Trophoblast cell (in vitro differentiated cells and primary cell): ENCODE measurements at regions not wholly inside any gene's neighbourhood (a gene's known extent, or its start where the extent isn't known, plus 50 kb on each side); places are given as distances from the start of the nearest gene placed in this dataset.

Experiments used
- DNase-seq, 2 donors: peaks; one replicate each; pipeline ENCODE4 v3.0.0-alpha.2; 2016
- H2AFZ ChIP-seq: 2 replicates; pipeline ENCODE4 v1.6.1; 2013; ENCODE audit warnings: low read length, moderate library complexity, mild to moderate bottlenecking; ENCODE audit not compliant: insufficient read depth, poor library complexity
- H2AK5ac ChIP-seq: 2 replicates; pipeline ENCODE4 v1.6.1; 2013; ENCODE audit warnings: mild to moderate bottlenecking, low read length
- H2BK120ac ChIP-seq: 2 replicates; pipeline ENCODE4 v1.6.1; 2013; ENCODE audit warnings: low read length, mild to moderate bottlenecking, moderate library complexity; ENCODE audit not compliant: insufficient read depth, poor library complexity
- H2BK12ac ChIP-seq: 2 replicates; pipeline ENCODE4 v1.6.1; 2013; ENCODE audit warnings: mild to moderate bottlenecking, low read length, moderate library complexity
- H2BK5ac ChIP-seq: 2 replicates; pipeline ENCODE4 v1.6.1; 2013; ENCODE audit warnings: low read length, low read depth, moderate library complexity, mild to moderate bottlenecking; ENCODE audit not compliant: poor library complexity
- H3K14ac ChIP-seq: 2 replicates; pipeline ENCODE4 v1.6.1; 2013; ENCODE audit warnings: mild to moderate bottlenecking, low read length
- H3K18ac ChIP-seq: 2 replicates; pipeline ENCODE4 v1.6.1; 2013; ENCODE audit warnings: mild to moderate bottlenecking, low read length
- H3K23ac ChIP-seq: 2 replicates; pipeline ENCODE4 v1.6.1; 2013; ENCODE audit warnings: low read length
- H3K27ac ChIP-seq: 2 replicates; pipeline ENCODE4 v1.5.1; 2013; ENCODE audit warnings: low read depth, mild to moderate bottlenecking, inconsistent platforms, low read length, moderate library complexity
- H3K27me3 ChIP-seq: 2 replicates; pipeline ENCODE4 v1.6.1; 2013; ENCODE audit warnings: inconsistent platforms, mild to moderate bottlenecking, low read length, moderate library complexity; ENCODE audit not compliant: insufficient read depth
- H3K36me3 ChIP-seq, 2 experiments: 1 replicate in 1 of 2; 2 replicates in 1 of 2; pipeline ENCODE4 v1.6.1; 2013; ENCODE audit warnings: low read length in 2 of 2, mild to moderate bottlenecking in 2 of 2, moderate library complexity in 1 of 2; ENCODE audit not compliant: insufficient read depth in 2 of 2, control insufficient read depth in 1 of 2
- H3K4ac ChIP-seq: 2 replicates; pipeline ENCODE4 v1.6.1; 2013; ENCODE audit warnings: low read depth, mild to moderate bottlenecking, low read length, moderate library complexity
- H3K4me1 ChIP-seq, 2 experiments: 1 replicate in 1 of 2; 2 replicates in 1 of 2; pipeline ENCODE4 v1.6.1; 2013; ENCODE audit warnings: low read length in 2 of 2, mild to moderate bottlenecking in 2 of 2, moderate library complexity in 1 of 2; ENCODE audit not compliant: insufficient read depth in 2 of 2, control insufficient read depth in 1 of 2
- H3K4me2 ChIP-seq: 2 replicates; pipeline ENCODE4 v1.6.1; 2013; ENCODE audit warnings: inconsistent platforms, mild to moderate bottlenecking, low read length, moderate library complexity
- H3K4me3 ChIP-seq: 2 replicates; pipeline ENCODE4 v1.5.1; 2013; ENCODE audit warnings: mild to moderate bottlenecking, low read depth, low read length, inconsistent platforms
- H3K79me1 ChIP-seq: one replicate; pipeline ENCODE4 v1.6.1; 2013; ENCODE audit warnings: low read length
- H3K79me2 ChIP-seq: 2 replicates; pipeline ENCODE4 v1.6.1; 2013; ENCODE audit warnings: low read length, mild to moderate bottlenecking; ENCODE audit not compliant: control insufficient read depth, insufficient read depth, poor library complexity
- H3K9ac ChIP-seq: 2 replicates; pipeline ENCODE4 v1.6.1; 2013; ENCODE audit warnings: mild to moderate bottlenecking, low read length
- H3K9me3 ChIP-seq: 2 replicates; pipeline ENCODE4 v1.6.1; 2013; ENCODE audit warnings: low read depth, mild to moderate bottlenecking, control low read depth, inconsistent platforms, low read length; ENCODE audit not compliant: insufficient read depth
- H4K12ac ChIP-seq: 2 replicates; pipeline ENCODE4 v1.6.1; 2013; ENCODE audit warnings: low read depth, mild to moderate bottlenecking, low read length, moderate library complexity
- H4K8ac ChIP-seq: 2 replicates; pipeline ENCODE4 v1.6.1; 2013; ENCODE audit warnings: low read depth, mild to moderate bottlenecking, low read length, moderate library complexity
- H4K91ac ChIP-seq: one replicate; pipeline ENCODE4 v1.6.1; 2013; ENCODE audit warnings: low read depth, mild to moderate bottlenecking, low read length, moderate library complexity
- WGBS: extraction: QIAGEN DNeasy Blood & Tissue Kit; methylation state at CpG from one replicate; pipeline ENCODE4 v1.1.7; 2013; ENCODE audit warnings: missing lambda C conversion rate; ENCODE audit not compliant: insufficient read length, insufficient coverage; ENCODE audit errors: extremely low coverage; 5-methylcytosine and 5-hydroxymethylcytosine counted together

DNA sequence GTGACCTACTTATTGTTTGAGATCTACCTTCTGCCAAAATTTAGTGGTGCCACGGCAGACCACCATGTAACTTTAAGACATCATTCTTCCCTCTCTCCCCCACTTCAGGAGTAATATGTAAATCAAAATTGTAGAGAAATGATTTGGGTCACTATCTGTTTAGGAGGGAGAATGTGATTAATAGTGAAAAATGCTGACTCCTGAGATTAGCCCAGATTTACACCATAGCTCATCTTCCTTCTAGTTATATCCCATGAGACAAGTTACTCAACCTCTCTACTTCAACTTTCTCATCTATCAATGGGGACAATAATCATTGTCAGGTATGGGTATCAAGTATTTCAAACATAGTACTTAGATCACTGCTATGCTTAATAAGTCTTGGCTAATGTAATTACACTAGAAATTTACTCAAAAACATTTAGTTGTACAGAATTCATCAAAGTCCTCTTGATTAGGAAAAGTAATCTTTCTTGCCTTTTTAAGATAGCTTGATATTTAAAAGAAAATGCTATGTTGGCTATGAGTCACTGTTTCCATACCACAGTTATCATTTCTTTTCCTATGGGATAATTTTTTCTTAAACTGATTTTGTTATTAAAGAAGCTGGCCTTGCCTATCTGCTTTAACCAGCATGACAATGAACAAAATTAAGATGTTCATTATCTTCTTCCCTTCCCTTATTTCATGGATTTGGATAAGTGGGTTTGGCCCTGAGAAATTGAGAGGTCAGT, 1038.9 kb upstream of the ZEB2 start:
- no peak overlapping the region for H2AFZ ChIP-seq
- H2BK120ac ChIP-seq = no peak overlapping the region
- WGBS = no CpG with 5 or more reads among the region's 1 CpG
- H3K36me3 ChIP-seq = no peaks in the 10 kb centered on the region
- no peak overlapping the region for H3K23ac ChIP-seq
- H2AK5ac ChIP-seq = no peak overlapping the region
- no peak overlapping the region for H2BK5ac ChIP-seq
- H4K8ac ChIP-seq = no peak overlapping the region
- no peak overlapping the region for H3K4me3 ChIP-seq
- H2BK12ac ChIP-seq = no peak overlapping the region
- H3K14ac ChIP-seq = no peak overlapping the region
- no peak overlapping the region for H3K18ac ChIP-seq
- H3K4me2 ChIP-seq = no peak overlapping the region
- no peak for DNase-seq
- no peaks in the 10 kb centered on the region for H3K27me3 ChIP-seq
- H3K9ac ChIP-seq = no peak overlapping the region
- H3K9me3 ChIP-seq = no peaks in the 10 kb centered on the region
- H3K4ac ChIP-seq = no peak overlapping the region
- H4K12ac ChIP-seq = no peak overlapping the region
- H4K91ac ChIP-seq = no peak overlapping the region
- no peaks in the 10 kb centered on the region for H3K79me1 ChIP-seq
- H3K27ac ChIP-seq = no peak overlapping the region
- no peaks in the 10 kb centered on the region for H3K79me2 ChIP-seq
- no peaks in the 10 kb centered on the region for H3K4me1 ChIP-seq

DNA sequence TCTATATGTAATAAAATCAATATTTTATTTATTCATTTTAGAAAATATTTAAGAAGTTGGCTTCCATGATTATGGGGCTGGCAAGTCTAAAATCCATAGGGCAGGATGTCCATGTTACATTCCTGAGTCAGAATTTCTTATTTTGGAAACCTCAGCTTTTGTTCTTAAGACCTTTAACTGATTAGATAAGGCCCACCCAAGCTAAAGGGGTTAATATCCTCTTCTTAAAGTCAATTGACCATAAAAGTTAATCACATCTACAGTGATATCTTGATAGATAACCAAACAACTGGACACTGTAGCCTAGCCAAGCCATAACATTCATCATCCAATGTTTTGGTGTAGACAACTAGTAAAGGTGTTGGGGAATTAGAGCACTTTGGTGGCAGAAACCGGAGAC, 1035.4 kb upstream of the ZEB2 start:
- no peak overlapping the region for H3K27ac ChIP-seq
- H3K79me2 ChIP-seq = no peaks in the 10 kb centered on the region
- no peak overlapping the region for H3K4ac ChIP-seq
- no peaks in the 10 kb centered on the region for H3K27me3 ChIP-seq
- no peak overlapping the region for H2BK12ac ChIP-seq
- no peak overlapping the region for H3K4me2 ChIP-seq
- no peak overlapping the region for H3K4me3 ChIP-seq
- no peak overlapping the region for H3K23ac ChIP-seq
- no peak overlapping the region for H3K18ac ChIP-seq
- no peak overlapping the region for H4K91ac ChIP-seq
- no peaks in the 10 kb centered on the region for H3K36me3 ChIP-seq
- no peak overlapping the region for H4K8ac ChIP-seq
- H3K4me1 ChIP-seq = no peaks in the 10 kb centered on the region
- H2AFZ ChIP-seq = no peak overlapping the region
- no peak overlapping the region for H4K12ac ChIP-seq
- no peaks in the 10 kb centered on the region for H3K79me1 ChIP-seq
- DNase-seq = no peak
- no peak overlapping the region for H2AK5ac ChIP-seq
- no peak overlapping the region for H2BK5ac ChIP-seq
- no peak overlapping the region for H3K14ac ChIP-seq
- no peak overlapping the region for H2BK120ac ChIP-seq
- H3K9ac ChIP-seq = no peak overlapping the region
- no peaks in the 10 kb centered on the region for H3K9me3 ChIP-seq
- no CpG with 5 or more reads among the region's 1 CpG for WGBS

DNA sequence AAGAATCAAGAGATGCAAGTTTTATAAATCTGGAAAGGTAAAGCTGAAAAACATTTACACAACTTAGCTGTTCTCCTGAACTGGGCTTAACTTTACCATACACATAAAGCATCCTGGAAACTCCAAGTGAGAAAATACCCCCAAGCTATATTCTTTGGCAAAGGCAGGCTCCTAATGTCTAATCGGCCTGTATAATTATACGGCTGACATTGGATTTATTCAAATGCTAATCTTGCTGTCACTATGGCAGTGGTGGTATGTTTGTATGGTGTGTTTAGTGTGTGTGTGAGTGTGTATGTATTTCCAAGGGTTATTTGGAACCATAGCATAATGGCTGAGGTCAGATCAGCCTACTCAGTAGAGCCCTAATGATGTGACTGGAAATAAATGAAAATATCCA, 1031.8 kb upstream of the ZEB2 start:
- Histone ChIP-seq H3K4me1 (no peaks in the 10 kb centered on the region), H3K14ac (no peak overlapping the region), H3K79me1 (no peaks in the 10 kb centered on the region), H3K27ac (no peak overlapping the region), H3K79me2 (no peaks in the 10 kb centered on the region), H2AFZ (no peak overlapping the region), H3K18ac (no peak overlapping the region), H4K91ac (no peak overlapping the region), H2BK120ac (no peak overlapping the region), H3K36me3 (no peaks in the 10 kb centered on the region), H3K23ac (no peak overlapping the region), H4K8ac (no peak overlapping the region), H4K12ac (no peak overlapping the region), H3K4ac (no peak overlapping the region), H3K9ac (no peak overlapping the region), H3K27me3 (no peaks in the 10 kb centered on the region), H3K9me3 (no peaks in the 10 kb centered on the region), H2BK5ac (no peak overlapping the region), H3K4me2 (no peak overlapping the region), H2AK5ac (no peak overlapping the region), H2BK12ac (no peak overlapping the region), H3K4me3 (no peak overlapping the region)
- WGBS = no CpG with 5 or more reads among the region's 2 CpGs
- DNase-seq = no peak

- no peaks in the 10 kb centered on the region for H3K79me2 ChIP-seq
- no peak overlapping the region for H2BK120ac ChIP-seq
- no peak overlapping the region for H4K91ac ChIP-seq
- H2AFZ ChIP-seq = no peak overlapping the region
- no CpG with 5 or more reads among the region's 8 CpGs for WGBS
- no peak overlapping the region for H3K4ac ChIP-seq
- DNase-seq = no peak
- no peaks in the 10 kb centered on the region for H3K4me1 ChIP-seq
- H3K36me3 ChIP-seq = no peaks in the 10 kb centered on the region
- H2BK12ac ChIP-seq = no peak overlapping the region
- no peaks in the 10 kb centered on the region for H3K9me3 ChIP-seq
- no peak overlapping the region for H3K9ac ChIP-seq
- no peak overlapping the region for H3K27ac ChIP-seq
- H3K18ac ChIP-seq = no peak overlapping the region
- H3K14ac ChIP-seq = no peak overlapping the region
- H3K79me1 ChIP-seq = no peaks in the 10 kb centered on the region
- no peak overlapping the region for H2AK5ac ChIP-seq
- H2BK5ac ChIP-seq = no peak overlapping the region
- H4K12ac ChIP-seq = no peak overlapping the region
- H3K4me3 ChIP-seq = no peak overlapping the region
- no peak overlapping the region for H3K23ac ChIP-seq
- H4K8ac ChIP-seq = no peak overlapping the region
- H3K4me2 ChIP-seq = no peak overlapping the region
- no peaks in the 10 kb centered on the region for H3K27me3 ChIP-seq
Measured at GRCh38 chr2:145548479-145548878, 1028.6 kb upstream of the ZEB2 start.
